Tibial nerve (tissue), 4 donors: ENCODE measurements at regions not wholly inside any gene's neighbourhood (a gene's known extent, or its start where the extent isn't known, plus 50 kb on each side); places are given as distances from the start of the nearest gene placed in this dataset.

Source experiments
- DNase-seq, 2 donors: peaks; one replicate each; pipeline ENCODE4 v3.0.0-alpha.2; 2019; ENCODE audit warnings: low spot score in 2 of 2
- H3K27ac ChIP-seq, 4 donors: fragments of 200-600 bp; sonication (generic) in 3 of 4; one replicate each; pipeline ENCODE4 v1.5.1; 2017 to 2019; ENCODE audit warnings: mild to moderate bottlenecking in 1 of 4
- H3K27me3 ChIP-seq, 2 donors: fragments of 200-600 bp; sonication (generic) in 1 of 2; one replicate each; pipeline versions ENCODE4 v1.5.1 to v1.6.0; 2017 to 2019
- H3K36me3 ChIP-seq, 3 donors: fragments of 200-600 bp; sonication (generic); one replicate each; pipeline ENCODE4 v1.5.1; 2018 to 2019
- H3K4me1 ChIP-seq, 4 donors: fragments of 200-600 bp; sonication (generic) in 3 of 4; one replicate each; pipeline ENCODE4 v1.5.1; 2017 to 2019
- H3K4me3 ChIP-seq, 4 donors: fragments of 200-600 bp; sonication (generic) in 3 of 4; one replicate each; pipeline ENCODE4 v1.5.1; 2017 to 2019; ENCODE audit warnings: mild to moderate bottlenecking in 1 of 4, moderate library complexity in 1 of 4
- H3K9me3 ChIP-seq, 4 donors: fragments of 200-600 bp; sonication (generic) in 3 of 4; one replicate each; pipeline ENCODE4 v1.5.1; 2017 to 2019
- CTCF ChIP-seq, 5 experiments: fragments of 200-600 bp in 3 of 5; fragments of 450-650 bp in 2 of 5; sonication (generic) in 3 of 5; IDR thresholded peaks; one replicate each; pipeline ENCODE4 v1.5.1; 2016 to 2019; ENCODE audit warnings: antibody characterized with exemption in 5 of 5, mild to moderate bottlenecking in 3 of 5, moderate library complexity in 2 of 5
- EP300 ChIP-seq, 2 donors: sonication (generic); formaldehyde crosslinking; IDR thresholded peaks; one replicate each; pipeline ENCODE4 v1.6.1; 2017; ENCODE audit warnings: antibody characterized with exemption in 2 of 2, mild to moderate bottlenecking in 1 of 2
- POLR2A ChIP-seq, 2 donors: fragments of 450-650 bp; IDR thresholded peaks; one replicate each; pipeline ENCODE4 v1.6.1; 2017; ENCODE audit warnings: antibody characterized with exemption in 2 of 2, mild to moderate bottlenecking in 2 of 2, moderate library complexity in 2 of 2
- WGBS, 2 donors: methylation state at CpG; one replicate each; pipeline ENCODE4 v1.1.5; 2018; 5-methylcytosine and 5-hydroxymethylcytosine counted together

- H3K27ac ChIP-seq, result no peak overlapping the region
- H3K4me3 ChIP-seq, result no peak overlapping the region
- no peaks in the 10 kb centered on the region for H3K27me3 ChIP-seq
- H3K36me3 ChIP-seq, result no peaks in the 10 kb centered on the region
- no peak for TF ChIP-seq CTCF (IDR thresholded peaks at IDR 0.05)
- TF ChIP-seq EP300 (IDR thresholded peaks at IDR 0.05), result no peak
- TF ChIP-seq POLR2A (IDR thresholded peaks at IDR 0.05), result no peak
- H3K4me1 ChIP-seq, result no peaks in the 10 kb centered on the region
- H3K9me3 ChIP-seq, result no peaks in the 10 kb centered on the region
- 81 to 83% methylated on average over 5 of the region's 5 CpGs for WGBS, 2 donors
- no peak for DNase-seq
Observed at GRCh38 chr4:180380733-180381132, 1862.5 kb upstream of the TENM3 start.

GRCh38 chr4:180391613-180392012 is 1851.6 kb upstream of the TENM3 start:
- no peak for TF ChIP-seq EP300 (IDR thresholded peaks at IDR 0.05)
- no peak for TF ChIP-seq CTCF (IDR thresholded peaks at IDR 0.05)
- TF ChIP-seq POLR2A (IDR thresholded peaks at IDR 0.05), result no peak
- WGBS, 2 donors, result 87 to 92% methylated on average over 2 of the region's 2 CpGs
- no peak overlapping the region for H3K27ac ChIP-seq
- H3K4me1 ChIP-seq, result peaks cover 0 to 3% (median 0%) of the 10 kb centered on the region in 4 donors
- no peak overlapping the region for H3K4me3 ChIP-seq
- H3K9me3 ChIP-seq, result no peaks in the 10 kb centered on the region
- H3K27me3 ChIP-seq, result no peaks in the 10 kb centered on the region
- DNase-seq, result no peak
- no peaks in the 10 kb centered on the region for H3K36me3 ChIP-seq

GRCh38 chr4:180394312-180394711 is 1848.9 kb upstream of the TENM3 start:
- H3K36me3 ChIP-seq, result no peaks in the 10 kb centered on the region
- TF ChIP-seq POLR2A (IDR thresholded peaks at IDR 0.05) (no peak), CTCF (IDR thresholded peaks at IDR 0.05) (no peak), EP300 (IDR thresholded peaks at IDR 0.05) (no peak)
- no peak for DNase-seq
- 47 to 48% methylated on average over 2 of the region's 2 CpGs for WGBS, 2 donors
- H3K4me3 ChIP-seq, result no peak overlapping the region
- no peaks in the 10 kb centered on the region for H3K9me3 ChIP-seq
- H3K27ac ChIP-seq, result no peak overlapping the region
- no peaks in the 10 kb centered on the region for H3K27me3 ChIP-seq
- peaks cover 0 to 3% (median 0%) of the 10 kb centered on the region in 4 donors for H3K4me1 ChIP-seq

- WGBS, 2 donors, result 71 to 76% methylated on average over 3 of the region's 3 CpGs
- Histone ChIP-seq H3K4me3 (no peak overlapping the region), H3K27ac (no peak overlapping the region), H3K36me3 (no peaks in the 10 kb centered on the region), H3K27me3 (no peaks in the 10 kb centered on the region), H3K4me1 (peaks cover 0 to 3% (median 0%) of the 10 kb centered on the region in 4 donors), H3K9me3 (no peaks in the 10 kb centered on the region)
- TF ChIP-seq POLR2A (IDR thresholded peaks at IDR 0.05) (no peak), EP300 (IDR thresholded peaks at IDR 0.05) (no peak), CTCF (IDR thresholded peaks at IDR 0.05) (no peak)
- DNase-seq, result no peak
Observed at GRCh38 chr4:180394730-180395129, 1848.5 kb upstream of the TENM3 start.

- no peaks in the 10 kb centered on the region for H3K27me3 ChIP-seq
- WGBS, 2 donors, result 78 to 82% methylated on average over 4 of the region's 4 CpGs
- TF ChIP-seq CTCF (IDR thresholded peaks at IDR 0.05) (no peak), EP300 (IDR thresholded peaks at IDR 0.05) (no peak)
- no peaks in the 10 kb centered on the region for H3K9me3 ChIP-seq
- DNase-seq, result no peak
- H3K36me3 ChIP-seq, result no peaks in the 10 kb centered on the region
- peaks cover 0 to 3% (median 0%) of the 10 kb centered on the region in 4 donors for H3K4me1 ChIP-seq
- no peak overlapping the region for H3K4me3 ChIP-seq
- no peak overlapping the region for H3K27ac ChIP-seq
Observed at GRCh38 chr4:180398564-180398963, 1844.6 kb upstream of the TENM3 start.
